DOHH2 (cell line): ENCODE measurements at regions not wholly inside any gene's neighbourhood (a gene's known extent, or its start where the extent isn't known, plus 50 kb on each side); places are given as distances from the start of the nearest gene placed in this dataset.

Source experiments
- H3F3A ChIP-seq: fragments of 200-600 bp; sonication (generic), shearing (Covaris generic); 2 replicates; pipeline ENCODE4 v1.6.0; 2016; ENCODE audit warnings: antibody characterized with exemption, mild to moderate bottlenecking; ENCODE audit not compliant: control insufficient read depth, insufficient read depth
- H3K27ac ChIP-seq: fragments of 200-600 bp; sonication (generic); 2 replicates; pipeline ENCODE4 v1.5.1; 2014; ENCODE audit warnings: low read depth, mild to moderate bottlenecking, low read length, moderate library complexity
- H3K27me3 ChIP-seq: fragments of 200-600 bp; sonication (generic); 2 replicates; pipeline ENCODE4 v1.6.1; 2014; ENCODE audit warnings: mild to moderate bottlenecking, low read length, mixed read lengths; ENCODE audit not compliant: control insufficient read depth
- H3K36me3 ChIP-seq: fragments of 200-600 bp; sonication (generic); 2 replicates; pipeline ENCODE4 v1.6.1; 2014; ENCODE audit warnings: mild to moderate bottlenecking, low read length, moderate library complexity, mixed read lengths; ENCODE audit not compliant: control insufficient read depth
- H3K4me1 ChIP-seq: fragments of 200-600 bp; sonication (generic); 2 replicates; pipeline ENCODE4 v1.6.1; 2014; ENCODE audit warnings: mild to moderate bottlenecking, low read length, mixed read lengths; ENCODE audit not compliant: control insufficient read depth
- H3K4me2 ChIP-seq: fragments of 200-600 bp; sonication (generic); 2 replicates; pipeline ENCODE4 v1.6.0; 2014; ENCODE audit warnings: mild to moderate bottlenecking, low read length, moderate library complexity
- H3K4me3 ChIP-seq: fragments of 200-600 bp; sonication (generic); 2 replicates; pipeline ENCODE4 v1.5.1; 2014; ENCODE audit warnings: mild to moderate bottlenecking, low read length, mixed read lengths
- H3K79me2 ChIP-seq: fragments of 200-600 bp; sonication (generic); 2 replicates; pipeline ENCODE4 v1.6.1; 2014; ENCODE audit warnings: mild to moderate bottlenecking, low read length, mixed read lengths; ENCODE audit not compliant: control insufficient read depth
- H3K9me2 ChIP-seq: fragments of 200-600 bp; sonication (generic); replicated peaks from 2 replicates; pipeline ENCODE4 v1.6.1; 2014; ENCODE audit warnings: mild to moderate bottlenecking, low read length, mixed read lengths; ENCODE audit not compliant: control insufficient read depth
- H3K9me3 ChIP-seq: fragments of 200-600 bp; sonication (generic); 2 replicates; pipeline ENCODE4 v1.6.1; 2014; ENCODE audit warnings: antibody characterized with exemption, low read length, mixed read lengths; ENCODE audit not compliant: control insufficient read depth, insufficient read depth
- H4K20me1 ChIP-seq: fragments of 200-600 bp; sonication (generic); 2 replicates; pipeline ENCODE4 v1.6.0; 2014; ENCODE audit warnings: low read depth, mild to moderate bottlenecking, antibody characterized with exemption, low read length, moderate library complexity; ENCODE audit not compliant: control insufficient read depth, insufficient read depth
- EZH2phosphoT487 ChIP-seq: fragments of 200-600 bp; sonication (generic); IDR thresholded peaks from 2 replicates; pipeline ENCODE4 v1.6.1; 2017; ENCODE audit warnings: borderline replicate concordance, mild to moderate bottlenecking, antibody characterized with exemption, low read length, moderate library complexity, mixed read lengths
- TF ChIP-seq, protein P1 (sequence below): fragments of 200-600 bp; sonication (generic); IDR thresholded peaks from one replicate; pipeline ENCODE4 v1.5.1; 2014; ENCODE audit warnings: antibody characterized with exemption, mild to moderate bottlenecking, low read depth, low read length; ENCODE audit not compliant: poor library complexity, severe bottlenecking

DNA sequence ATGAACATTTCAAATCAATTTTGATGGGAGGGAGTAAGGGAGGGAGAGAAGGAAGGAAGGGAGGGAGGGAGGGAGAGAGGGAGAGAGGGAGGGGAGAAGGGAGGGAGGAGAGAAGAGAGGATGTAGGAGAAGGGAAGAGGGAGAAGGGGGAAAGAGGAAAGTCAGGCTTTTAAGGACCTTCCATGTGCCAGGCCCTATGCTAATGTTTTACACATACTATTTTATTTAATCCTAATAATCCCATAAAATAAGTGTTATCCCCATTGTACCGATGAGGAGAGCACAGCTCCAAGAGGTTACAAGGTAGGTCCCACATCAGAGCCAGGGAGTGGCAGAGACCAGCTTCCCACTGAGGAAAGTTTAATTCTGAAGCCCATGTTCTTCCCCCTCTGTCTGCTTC lies 341.9 kb downstream of the RAB28 start:
- H3F3A ChIP-seq: no peaks in the 10 kb centered on the region
- no peaks in the 10 kb centered on the region for H4K20me1 ChIP-seq
- no peaks in the 10 kb centered on the region for H3K27me3 ChIP-seq
- H3K4me1 ChIP-seq: no peaks in the 10 kb centered on the region
- no peak overlapping the region for H3K27ac ChIP-seq
- no peaks in the 10 kb centered on the region for H3K79me2 ChIP-seq
- H3K9me3 ChIP-seq: no peaks in the 10 kb centered on the region
- no peak for TF ChIP-seq EZH2phosphoT487
- TF ChIP-seq, protein P1, sequence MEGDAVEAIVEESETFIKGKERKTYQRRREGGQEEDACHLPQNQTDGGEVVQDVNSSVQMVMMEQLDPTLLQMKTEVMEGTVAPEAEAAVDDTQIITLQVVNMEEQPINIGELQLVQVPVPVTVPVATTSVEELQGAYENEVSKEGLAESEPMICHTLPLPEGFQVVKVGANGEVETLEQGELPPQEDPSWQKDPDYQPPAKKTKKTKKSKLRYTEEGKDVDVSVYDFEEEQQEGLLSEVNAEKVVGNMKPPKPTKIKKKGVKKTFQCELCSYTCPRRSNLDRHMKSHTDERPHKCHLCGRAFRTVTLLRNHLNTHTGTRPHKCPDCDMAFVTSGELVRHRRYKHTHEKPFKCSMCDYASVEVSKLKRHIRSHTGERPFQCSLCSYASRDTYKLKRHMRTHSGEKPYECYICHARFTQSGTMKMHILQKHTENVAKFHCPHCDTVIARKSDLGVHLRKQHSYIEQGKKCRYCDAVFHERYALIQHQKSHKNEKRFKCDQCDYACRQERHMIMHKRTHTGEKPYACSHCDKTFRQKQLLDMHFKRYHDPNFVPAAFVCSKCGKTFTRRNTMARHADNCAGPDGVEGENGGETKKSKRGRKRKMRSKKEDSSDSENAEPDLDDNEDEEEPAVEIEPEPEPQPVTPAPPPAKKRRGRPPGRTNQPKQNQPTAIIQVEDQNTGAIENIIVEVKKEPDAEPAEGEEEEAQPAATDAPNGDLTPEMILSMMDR: no peak
- H3K36me3 ChIP-seq: no peaks in the 10 kb centered on the region
- H3K9me2 ChIP-seq: no peaks in the 10 kb centered on the region
- no peak overlapping the region for H3K4me3 ChIP-seq
- H3K4me2 ChIP-seq: no peak overlapping the region

DNA sequence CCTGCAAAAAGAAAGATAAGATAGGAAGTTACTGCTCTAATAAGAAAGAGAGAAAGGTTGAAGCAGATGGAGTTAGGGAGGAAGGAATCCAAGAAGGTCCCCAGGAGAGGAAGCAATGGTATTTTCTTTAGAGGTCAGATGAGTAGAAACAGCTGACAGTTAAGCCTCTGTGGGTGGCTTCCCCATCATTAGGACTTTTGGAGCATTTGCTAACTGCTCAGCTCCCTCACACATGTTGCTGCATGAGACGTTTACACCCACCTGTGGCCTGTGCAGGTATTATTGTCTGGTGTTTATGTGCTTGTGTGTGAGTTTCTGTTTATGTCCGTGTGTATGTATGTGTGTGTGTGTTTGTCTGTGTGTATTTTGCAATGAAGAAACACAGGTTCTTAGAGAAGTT lies 346.8 kb downstream of the RAB28 start:
- H3K79me2 ChIP-seq: no peaks in the 10 kb centered on the region

DNA sequence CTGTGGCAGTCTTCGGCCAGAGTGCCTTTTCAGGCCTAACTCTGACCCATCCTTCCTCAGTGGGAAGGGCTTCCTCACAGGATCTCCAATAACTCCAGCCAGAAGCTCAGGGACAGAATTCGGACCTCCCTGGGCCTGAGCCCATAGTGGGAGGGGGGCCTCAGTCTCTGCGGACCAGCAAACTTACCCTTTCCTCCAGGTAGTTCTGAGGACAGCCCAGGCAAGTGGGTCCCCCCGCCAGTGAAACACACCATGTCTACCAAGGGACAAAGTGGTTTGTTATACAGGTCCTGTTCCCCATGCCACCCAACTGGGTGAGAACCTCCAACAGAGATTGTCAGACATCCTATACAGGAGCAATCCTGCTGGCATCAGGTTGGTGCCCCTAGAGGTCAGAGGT lies 350.4 kb downstream of the RAB28 start:
- no peaks in the 10 kb centered on the region for H3K27me3 ChIP-seq

More for the DNA sequence above, 346.8 kb downstream of the RAB28 start:
- H4K20me1 ChIP-seq: no peaks in the 10 kb centered on the region
- no peak overlapping the region for H3K27ac ChIP-seq
- TF ChIP-seq, protein P1: no peak
- no peak for TF ChIP-seq EZH2phosphoT487
- no peaks in the 10 kb centered on the region for H3K4me1 ChIP-seq
- H3K36me3 ChIP-seq: no peaks in the 10 kb centered on the region
- no peaks in the 10 kb centered on the region for H3F3A ChIP-seq
- no peak overlapping the region for H3K4me3 ChIP-seq
- H3K27me3 ChIP-seq: no peaks in the 10 kb centered on the region
- no peaks in the 10 kb centered on the region for H3K9me3 ChIP-seq
- H3K4me2 ChIP-seq: no peak overlapping the region
- H3K9me2 ChIP-seq: no peaks in the 10 kb centered on the region

More for the DNA sequence above, 350.4 kb downstream of the RAB28 start:
- no peak overlapping the region for H3K4me3 ChIP-seq
- no peaks in the 10 kb centered on the region for H3K4me1 ChIP-seq
- no peaks in the 10 kb centered on the region for H3K79me2 ChIP-seq
- H4K20me1 ChIP-seq: no peaks in the 10 kb centered on the region
- no peaks in the 10 kb centered on the region for H3K36me3 ChIP-seq
- no peaks in the 10 kb centered on the region for H3F3A ChIP-seq
- no peak overlapping the region for H3K4me2 ChIP-seq
- no peaks in the 10 kb centered on the region for H3K9me3 ChIP-seq
- H3K27ac ChIP-seq: no peak overlapping the region
- no peaks in the 10 kb centered on the region for H3K9me2 ChIP-seq
- no peak for TF ChIP-seq EZH2phosphoT487
- TF ChIP-seq, protein P1: no peak
